Skeletal muscle tissue (tissue), 3 donors: ENCODE measurements at regions not wholly inside any gene's neighbourhood (a gene's known extent, or its start where the extent isn't known, plus 50 kb on each side); places are given as distances from the start of the nearest gene placed in this dataset.
"Not testable (repeated sequence)": the region's sequence is repeated elsewhere in the genome, so short reads cannot be mapped to it uniquely, and the experiment has no call there.

Experiments
- H3K27ac ChIP-seq: one replicate; pipeline ENCODE4 v1.7.0; 2013; ENCODE audit warnings: mild to moderate bottlenecking, low read depth, low read length, inconsistent platforms
- H3K27me3 ChIP-seq, 3 donors: one replicate each; pipeline ENCODE4 v1.7.0; 2013; ENCODE audit warnings: low read length in 3 of 3; ENCODE audit not compliant: control insufficient read depth in 3 of 3, insufficient read depth in 3 of 3
- H3K36me3 ChIP-seq, 3 donors: one replicate each; pipeline ENCODE4 v1.7.0; 2013; ENCODE audit warnings: low read length in 3 of 3; ENCODE audit not compliant: control insufficient read depth in 3 of 3, insufficient read depth in 3 of 3
- H3K4me1 ChIP-seq, 3 donors: one replicate each; pipeline ENCODE4 v1.7.0; 2013; ENCODE audit warnings: low read length in 3 of 3, mild to moderate bottlenecking in 3 of 3; ENCODE audit not compliant: control insufficient read depth in 3 of 3, insufficient read depth in 3 of 3
- H3K4me3 ChIP-seq, 3 donors: one replicate each; pipeline ENCODE4 v1.7.0; 2013; ENCODE audit warnings: low read length in 3 of 3
- H3K9ac ChIP-seq, 3 donors: one replicate each; pipeline ENCODE4 v1.7.0; 2013; ENCODE audit warnings: low read length in 3 of 3, mild to moderate bottlenecking in 3 of 3, moderate library complexity in 2 of 3, low read depth in 1 of 3
- H3K9me3 ChIP-seq, 3 donors: one replicate each; pipeline ENCODE4 v1.7.0; 2013; ENCODE audit warnings: low read length in 3 of 3; ENCODE audit not compliant: control insufficient read depth in 3 of 3
- donor health status: Osteomylitis.

DNA sequence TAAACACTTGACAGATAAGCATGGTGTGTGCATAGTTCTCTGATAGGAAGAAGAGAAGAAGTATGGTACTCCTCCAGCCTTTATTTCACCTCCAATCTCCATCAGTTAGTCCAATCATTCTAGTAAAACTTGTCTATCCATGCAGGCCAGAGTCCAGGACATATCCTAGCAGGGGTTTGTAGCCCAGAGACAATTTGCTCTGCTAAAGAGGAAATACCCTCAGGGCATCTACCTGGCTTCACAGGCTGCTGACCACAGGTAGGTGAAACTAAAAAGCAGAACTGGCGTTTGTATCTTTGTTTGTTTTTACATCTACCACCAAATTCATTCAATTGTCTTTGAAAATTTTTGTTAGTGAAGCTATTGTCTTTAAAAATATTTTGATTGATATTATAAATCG, 717.6 kb downstream of the FSCB start:
- Histone ChIP-seq H3K4me1 (peaks cover 0 to 5% (median 0%) of the 10 kb centered on the region in 3 donors), H3K27me3 (no peaks in the 10 kb centered on the region), H3K9ac (no peak overlapping the region), H3K4me3 (no peak overlapping the region), H3K27ac (no peak overlapping the region), H3K9me3 (no peaks in the 10 kb centered on the region), H3K36me3 (no peaks in the 10 kb centered on the region)

DNA sequence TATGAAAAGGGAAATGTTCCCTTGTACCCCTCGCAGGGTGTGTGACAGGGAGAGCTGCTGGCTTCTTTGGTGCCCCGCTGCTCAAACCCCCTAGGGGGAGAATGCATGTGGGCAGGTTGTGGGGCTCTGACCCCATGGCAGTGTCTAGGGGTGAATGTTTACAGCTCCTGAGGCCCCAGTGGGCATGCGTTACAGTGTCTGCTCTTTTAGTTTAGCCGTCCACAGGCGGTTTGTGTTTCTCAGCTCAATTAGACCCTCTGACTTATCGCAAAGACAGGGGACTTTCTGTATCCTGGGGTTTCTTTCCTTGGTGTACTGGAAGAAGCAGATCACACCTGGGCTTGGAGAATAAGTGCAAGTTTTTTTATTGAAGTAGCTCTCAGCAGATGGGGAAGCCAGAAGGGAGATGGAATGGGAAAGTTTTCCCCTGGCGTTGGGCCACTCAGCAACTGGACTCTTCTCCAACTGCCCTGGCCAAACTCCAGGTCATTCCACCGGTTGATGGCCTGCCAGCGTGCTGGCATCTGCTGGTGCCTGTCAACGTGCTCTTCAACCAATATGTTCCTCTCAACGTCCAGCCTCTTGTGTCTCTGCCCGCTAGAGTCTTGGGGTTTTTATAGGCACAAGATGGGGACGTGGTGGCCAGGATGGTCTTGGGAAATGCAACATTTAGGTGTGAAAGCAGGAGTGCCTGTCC, 720.9 kb downstream of the FSCB start:
- no peaks in the 10 kb centered on the region for H3K27me3 ChIP-seq
- H3K4me3 ChIP-seq, result no peak overlapping the region
- no peak overlapping the region for H3K9ac ChIP-seq
- no peaks in the 10 kb centered on the region for H3K36me3 ChIP-seq
- no peaks in the 10 kb centered on the region for H3K9me3 ChIP-seq
- H3K4me1 ChIP-seq, result peaks cover 0 to 5% (median 0%) of the 10 kb centered on the region in 3 donors
- no peak overlapping the region for H3K27ac ChIP-seq

DNA sequence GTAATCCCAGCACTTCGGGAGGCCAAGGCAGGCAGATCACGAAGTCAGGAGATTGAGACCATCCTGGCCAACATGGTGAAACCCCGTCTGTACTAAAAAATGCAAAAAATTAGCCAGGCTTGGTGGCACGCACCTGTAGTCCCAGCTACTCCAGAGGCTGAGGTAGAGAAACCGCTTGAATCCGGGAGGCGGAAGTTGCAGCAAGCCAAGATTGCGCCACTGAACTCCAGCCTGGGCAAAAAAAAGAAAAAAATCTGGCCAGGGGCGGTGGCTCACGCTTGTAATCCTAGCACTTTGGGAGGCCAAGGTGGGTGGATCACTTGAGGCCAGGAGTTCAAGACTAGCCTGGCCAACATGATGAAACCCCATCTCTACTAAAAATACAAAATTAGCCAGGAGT, 722.7 kb downstream of the FSCB start:
- H3K4me3 ChIP-seq, H3K9ac ChIP-seq, H3K27ac ChIP-seq, H3K4me1 ChIP-seq, H3K27me3 ChIP-seq, H3K9me3 ChIP-seq, H3K36me3 ChIP-seq: not testable (repeated sequence)

DNA sequence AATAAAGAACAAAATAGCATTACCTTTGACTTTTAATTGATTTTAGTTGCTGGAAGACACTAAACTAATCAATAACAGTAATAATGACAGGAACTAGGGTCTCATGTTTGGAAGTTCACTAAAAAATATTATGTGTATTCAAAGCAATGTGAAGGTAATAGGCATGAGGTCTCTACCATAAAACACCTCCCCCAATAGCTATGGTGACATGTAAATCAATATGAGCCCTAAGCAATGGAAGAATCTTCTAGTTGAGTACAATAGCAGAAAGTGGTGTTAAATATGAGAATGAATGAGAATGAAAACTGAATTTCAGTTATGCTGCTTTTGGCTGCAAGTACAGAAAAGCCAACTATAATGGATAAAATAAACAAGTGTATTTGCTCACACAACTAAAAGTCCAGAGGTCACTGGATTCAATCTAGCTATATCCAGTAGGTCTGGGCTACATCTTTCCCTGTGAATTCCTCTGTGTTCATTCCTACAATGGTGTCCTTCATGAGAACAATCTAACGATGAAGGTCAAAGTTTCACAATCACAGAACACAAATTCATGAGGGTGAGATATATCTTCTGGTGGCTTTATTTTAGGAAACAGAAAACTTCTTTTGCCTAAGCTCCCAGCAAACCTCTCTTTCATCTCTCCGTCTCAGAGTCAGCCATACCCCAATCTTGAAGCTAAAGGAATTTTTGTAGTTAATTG, 728.0 kb downstream of the FSCB start:
- no peak overlapping the region for H3K9ac ChIP-seq
- no peaks in the 10 kb centered on the region for H3K4me1 ChIP-seq
- no peaks in the 10 kb centered on the region for H3K36me3 ChIP-seq
- H3K9me3 ChIP-seq, result no peaks in the 10 kb centered on the region
- no peaks in the 10 kb centered on the region for H3K27me3 ChIP-seq
- no peak overlapping the region for H3K27ac ChIP-seq
- H3K4me3 ChIP-seq, result no peak overlapping the region

DNA sequence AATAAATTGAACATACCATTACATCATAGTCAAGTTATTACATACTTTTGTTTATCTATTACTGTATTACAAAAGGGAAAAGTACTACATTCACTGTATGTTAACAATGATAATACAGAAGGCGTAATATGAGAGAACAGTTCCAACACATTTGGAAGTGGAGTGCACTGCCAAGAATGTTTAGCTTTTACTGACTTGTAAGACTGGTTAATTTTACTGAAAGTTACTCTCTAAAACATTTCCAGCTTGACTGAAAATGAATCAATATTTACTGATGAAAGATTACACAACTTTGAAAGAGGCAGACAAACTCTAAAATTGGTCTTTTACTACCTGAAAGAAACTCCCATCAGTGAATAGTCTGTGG, 728.5 kb downstream of the FSCB start:
- Histone ChIP-seq H3K4me3 (no peak overlapping the region), H3K27ac (no peak overlapping the region)

DNA sequence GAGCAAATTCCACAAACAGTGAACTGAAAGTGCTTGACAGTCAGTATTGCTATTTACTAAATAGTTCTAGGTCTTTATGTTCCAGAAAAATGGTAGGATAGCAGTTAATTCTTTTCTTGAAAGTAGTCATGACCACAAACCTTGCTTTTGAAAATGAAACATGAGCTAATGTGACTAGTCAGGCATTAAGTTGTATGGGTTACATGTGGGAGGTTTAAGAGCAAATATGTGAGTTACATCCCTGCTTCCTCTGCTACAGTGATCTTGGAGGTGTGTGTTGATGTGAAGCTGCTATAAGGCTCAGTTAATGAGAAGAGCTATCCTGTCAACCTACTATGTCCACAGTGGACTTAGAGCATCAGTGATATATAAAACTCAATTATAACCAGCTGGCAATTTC, 741.6 kb downstream of the FSCB start:
- Histone ChIP-seq H3K36me3 (no peaks in the 10 kb centered on the region), H3K4me1 (no peaks in the 10 kb centered on the region), H3K27me3 (no peaks in the 10 kb centered on the region), H3K4me3 (no peak overlapping the region), H3K9me3 (no peaks in the 10 kb centered on the region), H3K27ac (no peak overlapping the region), H3K9ac (no peak overlapping the region)

More for the DNA sequence above, 728.5 kb downstream of the FSCB start:
- Histone ChIP-seq H3K36me3 (no peaks in the 10 kb centered on the region), H3K9me3 (no peaks in the 10 kb centered on the region), H3K27me3 (no peaks in the 10 kb centered on the region), H3K9ac (no peak overlapping the region), H3K4me1 (no peaks in the 10 kb centered on the region)

DNA sequence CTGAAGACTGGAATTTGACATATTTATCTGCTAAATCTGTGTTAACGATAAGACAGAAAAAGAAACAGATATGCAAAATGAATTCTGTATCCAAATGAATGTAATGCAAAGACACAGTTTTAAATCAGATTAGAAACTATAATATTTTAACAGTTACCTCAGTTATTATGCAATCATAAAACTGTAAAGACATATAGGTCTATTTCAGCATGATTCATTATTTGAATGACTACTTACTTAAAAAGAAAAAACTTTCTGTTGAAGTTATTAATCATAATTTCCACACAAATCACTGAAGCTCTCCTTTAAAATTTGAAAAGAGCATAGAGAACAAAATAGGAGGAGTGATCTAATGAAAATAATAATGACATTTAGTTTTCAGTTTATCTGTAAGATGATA, 742.6 kb downstream of the FSCB start:
- no peaks in the 10 kb centered on the region for H3K27me3 ChIP-seq
- no peaks in the 10 kb centered on the region for H3K4me1 ChIP-seq
- H3K36me3 ChIP-seq, result no peaks in the 10 kb centered on the region
- H3K4me3 ChIP-seq, result no peak overlapping the region
- no peak overlapping the region for H3K27ac ChIP-seq
- no peak overlapping the region for H3K9ac ChIP-seq
- H3K9me3 ChIP-seq, result no peaks in the 10 kb centered on the region

DNA sequence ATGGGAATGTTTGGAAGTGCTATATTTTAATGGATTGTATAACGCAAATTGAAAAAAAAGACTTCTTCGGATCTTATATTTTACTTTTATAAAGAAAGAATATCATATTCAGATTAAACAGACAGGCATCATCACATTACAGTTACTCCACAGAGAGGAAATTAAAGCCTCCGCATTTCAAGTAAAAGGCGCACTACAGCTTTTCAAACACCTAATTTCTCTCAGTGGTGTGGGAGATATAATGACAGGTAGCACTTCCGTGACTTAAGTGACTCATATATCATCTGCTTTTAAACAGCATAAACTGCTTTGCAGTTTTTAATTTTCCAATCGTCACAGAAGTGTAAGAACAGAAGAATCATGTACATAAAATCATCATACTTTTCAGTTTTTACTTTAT, 751.4 kb downstream of the FSCB start:
- Histone ChIP-seq H3K4me3 (no peak overlapping the region), H3K27ac (no peak overlapping the region), H3K27me3 (no peaks in the 10 kb centered on the region), H3K36me3 (no peaks in the 10 kb centered on the region), H3K4me1 (no peaks in the 10 kb centered on the region), H3K9ac (no peak overlapping the region), H3K9me3 (peaks cover 0 to 2% (median 0%) of the 10 kb centered on the region in 3 donors)

DNA sequence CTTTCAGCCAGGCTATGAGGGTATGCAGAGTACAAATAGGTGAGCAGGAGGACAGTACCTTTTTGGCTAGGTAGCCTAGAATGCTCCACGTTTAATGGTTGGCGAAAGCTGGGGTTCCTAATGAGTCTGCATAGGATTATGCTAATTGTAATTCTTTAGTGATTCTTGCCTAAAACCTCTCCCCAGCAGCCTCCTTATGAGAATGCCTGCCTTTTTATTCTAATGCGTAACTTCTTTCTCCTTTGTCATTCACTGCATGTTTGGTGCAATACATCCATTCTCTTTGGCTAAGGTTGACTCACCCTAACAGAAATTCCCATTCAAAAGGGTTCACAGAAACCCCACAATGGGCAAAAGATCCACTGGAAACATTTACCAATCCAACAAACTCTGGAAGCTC, 752.2 kb downstream of the FSCB start:
- no peaks in the 10 kb centered on the region for H3K27me3 ChIP-seq
- peaks cover 0 to 2% (median 0%) of the 10 kb centered on the region in 3 donors for H3K9me3 ChIP-seq
- no peak overlapping the region for H3K4me3 ChIP-seq
- no peaks in the 10 kb centered on the region for H3K4me1 ChIP-seq
- H3K9ac ChIP-seq, result no peak overlapping the region
- H3K36me3 ChIP-seq, result no peaks in the 10 kb centered on the region
- no peak overlapping the region for H3K27ac ChIP-seq

DNA sequence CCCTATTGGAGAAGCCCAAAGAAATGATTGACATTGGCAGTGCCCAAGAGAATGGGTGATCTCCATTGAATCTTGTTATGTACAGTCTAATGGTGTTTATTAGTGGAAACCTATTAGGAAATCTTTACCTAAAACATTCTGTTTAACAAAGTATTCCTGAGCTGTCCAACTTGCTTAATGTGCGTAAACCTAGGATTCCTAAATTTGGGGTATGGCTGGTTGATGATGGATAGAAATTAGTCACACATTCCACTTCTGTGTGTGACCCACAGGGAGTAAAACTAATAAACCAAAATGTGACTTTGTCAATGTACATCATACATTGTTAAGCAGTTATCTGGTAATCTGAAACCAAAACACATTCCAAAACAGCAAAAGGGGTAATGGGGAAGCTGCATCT, 761.3 kb downstream of the FSCB start:
- H3K4me3 ChIP-seq, result no peak overlapping the region
- no peaks in the 10 kb centered on the region for H3K36me3 ChIP-seq
- no peaks in the 10 kb centered on the region for H3K4me1 ChIP-seq
- no peak overlapping the region for H3K9ac ChIP-seq
- no peaks in the 10 kb centered on the region for H3K27me3 ChIP-seq
- no peaks in the 10 kb centered on the region for H3K9me3 ChIP-seq
- no peak overlapping the region for H3K27ac ChIP-seq
